Activated T-helper 2 cell treated with anti-CD3 and anti-CD28 coated beads, Interferon-gamma antibody, Interleukin-2, Interleukin-4, amounts not matched to agents 10 μg/mL and 5 μg/mL and 100 μg/mL, durations not matched to agents 14 hours and 24 hours and 36 hours (primary cell): ENCODE measurements at regions not wholly inside any gene's neighbourhood (a gene's known extent, or its start where the extent isn't known, plus 50 kb on each side); places are given as distances from the start of the nearest gene placed in this dataset.
"Not testable (repeated sequence)": the region's sequence is repeated elsewhere in the genome, so short reads cannot be mapped to it uniquely, and the experiment has no call there.

Experiments
- DNase-seq: peaks from one replicate; pipeline ENCODE4 v3.0.0; 2021; ENCODE audit warnings: low spot score
- H3K27ac Mint-ChIP-seq: one replicate; pipeline ENCODE4 v1.8.0; 2021; ENCODE audit warnings: mixed read lengths
- H3K27me3 Mint-ChIP-seq: one replicate; pipeline ENCODE4 v1.8.0; 2021; ENCODE audit warnings: low read depth, mixed read lengths
- H3K36me3 Mint-ChIP-seq: one replicate; pipeline ENCODE4 v1.8.0; 2021; ENCODE audit warnings: low read depth, mixed read lengths
- H3K4me1 Mint-ChIP-seq: one replicate; pipeline ENCODE4 v1.8.0; 2021; ENCODE audit warnings: low read depth, mixed read lengths
- H3K4me3 Mint-ChIP-seq: one replicate; pipeline ENCODE4 v1.8.0; 2021; ENCODE audit warnings: low read depth, mild to moderate bottlenecking, moderate library complexity, mixed read lengths
- H3K9me3 Mint-ChIP-seq: one replicate; pipeline ENCODE4 v1.8.0; 2021; ENCODE audit warnings: mixed read lengths
- intact Hi-C: fragments of 100-400 bp; cut with micrococcal nuclease; formaldehyde crosslinking; loops from one replicate; pipeline ENCODE4 v1.15.1; 2023

- Mint-ChIP-seq H3K9me3 (peaks cover 17% of the 10 kb centered on the region), H3K27me3 (no peaks in the 10 kb centered on the region), H3K27ac (no peak overlapping the region), H3K4me1 (no peaks in the 10 kb centered on the region), H3K4me3 (no peak overlapping the region), H3K36me3 (no peaks in the 10 kb centered on the region)
- no peak for DNase-seq
- intact Hi-C loops: no loop called here
These were observed 443.4 kb upstream of the ISX start for GRCh38 chr22:34622602-34623001.

- no peak overlapping the region for H3K27ac Mint-ChIP-seq
- H3K27me3 Mint-ChIP-seq: no peaks in the 10 kb centered on the region
- no peak for DNase-seq
- no peaks in the 10 kb centered on the region for H3K4me1 Mint-ChIP-seq
- intact Hi-C loops: no loop called here
- H3K9me3 Mint-ChIP-seq: peaks cover 20% of the 10 kb centered on the region
- no peak overlapping the region for H3K4me3 Mint-ChIP-seq
- no peaks in the 10 kb centered on the region for H3K36me3 Mint-ChIP-seq
These were observed 442.4 kb upstream of the ISX start for GRCh38 chr22:34623580-34623979.

DNA sequence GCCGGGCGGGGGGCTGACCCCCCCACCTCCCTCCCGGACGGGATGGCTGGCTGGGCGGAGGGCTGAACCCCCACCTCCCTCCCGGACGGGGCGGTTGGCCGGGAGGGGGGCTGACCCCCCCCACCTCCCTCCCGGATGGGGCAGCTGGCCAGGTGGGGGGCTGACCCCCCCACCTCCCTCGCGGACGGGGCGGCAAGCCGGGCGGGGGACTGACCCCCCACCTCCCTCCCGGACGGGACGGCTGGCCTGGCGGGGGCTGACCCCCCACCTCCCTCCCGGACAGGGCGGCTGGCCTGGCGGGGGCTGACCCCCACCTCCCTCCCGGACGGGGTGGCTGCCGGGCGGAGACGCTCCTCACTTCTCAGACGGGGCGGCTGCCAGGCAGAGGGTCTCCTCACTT is 440.1 kb upstream of the ISX start:
- intact Hi-C loops, DNase-seq, H3K27me3 Mint-ChIP-seq, H3K36me3 Mint-ChIP-seq, H3K27ac Mint-ChIP-seq, H3K4me1 Mint-ChIP-seq, H3K4me3 Mint-ChIP-seq: not testable (repeated sequence)
- peaks cover 30% of the 10 kb centered on the region for H3K9me3 Mint-ChIP-seq

GRCh38 chr22:34638128-34638527 is 427.8 kb upstream of the ISX start:
- H3K9me3 Mint-ChIP-seq: peaks cover 16% of the 10 kb centered on the region
- H3K27me3 Mint-ChIP-seq: no peaks in the 10 kb centered on the region
- intact Hi-C loops: no loop called here
- no peaks in the 10 kb centered on the region for H3K36me3 Mint-ChIP-seq
- no peak overlapping the region for H3K4me3 Mint-ChIP-seq
- H3K4me1 Mint-ChIP-seq: no peaks in the 10 kb centered on the region
- no peak overlapping the region for H3K27ac Mint-ChIP-seq
- no peak for DNase-seq

- H3K4me1 Mint-ChIP-seq: no peaks in the 10 kb centered on the region
- no peak overlapping the region for H3K4me3 Mint-ChIP-seq
- no peak overlapping the region for H3K27ac Mint-ChIP-seq
- peaks cover 16% of the 10 kb centered on the region for H3K9me3 Mint-ChIP-seq
- H3K36me3 Mint-ChIP-seq: no peaks in the 10 kb centered on the region
- no peaks in the 10 kb centered on the region for H3K27me3 Mint-ChIP-seq
- intact Hi-C loops: no loop called here
- DNase-seq: no peak
These were observed 426.0 kb upstream of the ISX start for GRCh38 chr22:34639911-34640310.

DNA sequence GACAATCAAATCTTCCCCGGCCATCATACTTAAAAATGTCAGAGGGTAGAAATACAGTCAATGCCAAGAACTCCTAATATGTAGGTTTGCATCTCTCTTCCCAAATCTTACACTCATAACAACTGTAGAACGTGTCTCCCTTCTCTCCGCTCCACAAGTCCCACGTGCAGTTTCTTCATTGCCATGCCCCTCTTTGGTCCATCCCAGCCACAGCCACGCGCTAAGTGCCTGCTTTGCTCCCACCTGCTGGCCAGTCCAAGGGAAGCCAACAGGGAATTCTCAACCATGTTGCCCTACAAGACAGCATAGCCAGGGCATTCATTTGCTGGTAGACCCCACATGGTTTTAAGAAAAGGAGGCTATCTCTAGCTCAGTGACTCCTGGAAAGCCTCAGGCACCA is 420.6 kb upstream of the ISX start:
- no peak overlapping the region for H3K4me3 Mint-ChIP-seq
- no peak for DNase-seq
- H3K36me3 Mint-ChIP-seq: no peaks in the 10 kb centered on the region
- peaks cover under 1% of the 10 kb centered on the region for H3K9me3 Mint-ChIP-seq
- no peaks in the 10 kb centered on the region for H3K27me3 Mint-ChIP-seq
- H3K4me1 Mint-ChIP-seq: no peaks in the 10 kb centered on the region
- intact Hi-C loops: no loop called here
- no peak overlapping the region for H3K27ac Mint-ChIP-seq

GRCh38 chr22:34669001-34669400 is 397.0 kb upstream of the ISX start:
- DNase-seq: no peak
- peaks cover 15% of the 10 kb centered on the region for H3K9me3 Mint-ChIP-seq
- no peak overlapping the region for H3K27ac Mint-ChIP-seq
- no peaks in the 10 kb centered on the region for H3K4me1 Mint-ChIP-seq
- no peak overlapping the region for H3K4me3 Mint-ChIP-seq
- H3K27me3 Mint-ChIP-seq: no peaks in the 10 kb centered on the region
- intact Hi-C loops: no loop called here
- no peaks in the 10 kb centered on the region for H3K36me3 Mint-ChIP-seq

DNA sequence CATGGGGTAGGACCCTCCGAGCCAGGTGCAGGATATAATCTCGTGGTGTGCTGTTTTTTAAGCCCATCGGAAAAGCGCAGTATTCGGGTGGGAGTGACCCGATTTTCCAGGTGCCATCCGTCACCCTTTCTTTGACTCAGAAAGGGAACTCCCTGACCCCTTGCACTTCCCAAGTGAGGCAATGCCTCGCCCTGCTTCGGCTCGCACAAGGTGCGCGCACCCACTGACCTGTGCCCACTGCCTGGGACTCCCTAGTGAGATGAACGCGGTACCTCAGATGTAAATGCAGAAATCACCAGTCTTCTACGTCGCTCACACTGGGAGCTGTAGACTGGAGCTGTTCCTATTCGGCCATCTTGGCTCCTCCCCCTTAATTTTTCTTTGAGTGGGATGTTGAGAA is 382.9 kb upstream of the ISX start:
- H3K36me3 Mint-ChIP-seq, H3K27ac Mint-ChIP-seq, DNase-seq, H3K4me3 Mint-ChIP-seq, H3K27me3 Mint-ChIP-seq, H3K9me3 Mint-ChIP-seq, intact Hi-C loops, H3K4me1 Mint-ChIP-seq: not testable (repeated sequence)

DNA sequence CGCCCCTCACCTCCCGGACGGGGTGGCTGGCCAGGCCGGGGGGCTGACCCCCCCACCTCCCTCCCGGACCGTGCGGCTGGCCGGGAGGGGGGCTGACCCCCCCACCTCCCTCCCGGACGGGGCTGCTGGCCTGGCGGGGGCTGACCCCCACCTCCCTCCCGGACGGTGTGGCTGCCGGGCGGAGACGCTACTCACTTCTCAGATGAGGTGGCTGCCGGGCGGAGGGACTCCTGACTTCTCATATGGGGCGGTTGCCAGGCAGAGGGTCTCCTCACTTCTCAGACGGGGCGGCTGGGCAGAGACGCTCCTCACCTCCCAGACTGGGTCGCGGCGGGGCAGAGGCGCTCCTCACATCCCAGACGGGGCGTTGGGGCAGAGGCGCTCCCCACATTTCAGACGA is 381.7 kb upstream of the ISX start:
- H3K9me3 Mint-ChIP-seq, intact Hi-C loops, DNase-seq, H3K4me3 Mint-ChIP-seq, H3K4me1 Mint-ChIP-seq, H3K27me3 Mint-ChIP-seq, H3K36me3 Mint-ChIP-seq, H3K27ac Mint-ChIP-seq: not testable (repeated sequence)

- H3K4me1 Mint-ChIP-seq: no peaks in the 10 kb centered on the region
- intact Hi-C loops: no loop called here
- H3K36me3 Mint-ChIP-seq: no peaks in the 10 kb centered on the region
- peaks cover 15% of the 10 kb centered on the region for H3K9me3 Mint-ChIP-seq
- H3K27ac Mint-ChIP-seq: no peak overlapping the region
- no peak overlapping the region for H3K4me3 Mint-ChIP-seq
- DNase-seq: no peak
- H3K27me3 Mint-ChIP-seq: no peaks in the 10 kb centered on the region
These were observed 378.8 kb upstream of the ISX start for GRCh38 chr22:34687116-34687515.

DNA sequence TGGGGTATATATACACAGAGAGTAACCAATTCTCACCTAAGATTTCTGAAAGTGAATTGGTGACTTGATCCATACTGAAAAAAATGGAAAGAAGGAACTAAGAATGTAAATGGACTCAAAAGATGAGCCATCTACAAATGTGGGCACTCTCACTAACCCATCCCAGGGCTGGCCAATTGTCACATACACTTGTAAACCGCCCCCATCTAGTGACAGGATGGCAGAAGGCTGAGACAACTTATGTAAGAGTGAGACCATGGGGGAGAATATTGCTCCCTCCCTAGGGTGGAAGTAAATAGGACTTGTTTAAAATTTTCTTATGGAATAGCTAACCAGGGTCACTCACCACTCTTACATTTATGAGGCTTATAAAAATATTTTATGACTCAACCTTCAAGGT is 377.1 kb upstream of the ISX start:
- no peaks in the 10 kb centered on the region for H3K4me1 Mint-ChIP-seq
- intact Hi-C loops: no loop called here
- peaks cover 22% of the 10 kb centered on the region for H3K9me3 Mint-ChIP-seq
- no peak overlapping the region for H3K4me3 Mint-ChIP-seq
- H3K27ac Mint-ChIP-seq: no peak overlapping the region
- H3K36me3 Mint-ChIP-seq: no peaks in the 10 kb centered on the region
- H3K27me3 Mint-ChIP-seq: no peaks in the 10 kb centered on the region
- no peak for DNase-seq

DNA sequence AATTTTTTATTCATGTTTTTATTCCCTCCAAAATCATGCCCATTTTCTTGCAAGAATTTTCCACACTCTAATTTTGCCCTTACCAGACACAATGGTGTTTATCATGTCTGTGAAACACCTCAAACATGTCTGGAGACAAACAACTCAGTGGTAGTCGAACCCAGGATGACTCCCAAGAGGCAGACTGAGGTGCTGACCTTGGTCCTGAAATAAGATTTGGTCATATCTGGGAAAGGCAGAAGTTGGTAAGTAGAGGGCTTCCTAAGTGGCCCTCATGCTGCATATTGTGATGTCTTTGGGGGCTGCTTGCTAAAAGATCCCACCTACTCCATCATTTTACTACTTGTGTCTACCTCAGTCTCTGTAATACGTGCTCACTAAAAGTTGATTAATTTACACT is 369.4 kb upstream of the ISX start:
- intact Hi-C loops: no loop called here
- H3K4me1 Mint-ChIP-seq: no peaks in the 10 kb centered on the region
- DNase-seq: no peak
- H3K27me3 Mint-ChIP-seq: no peaks in the 10 kb centered on the region
- no peak overlapping the region for H3K27ac Mint-ChIP-seq
- no peak overlapping the region for H3K4me3 Mint-ChIP-seq
- H3K9me3 Mint-ChIP-seq: peaks cover 50% of the 10 kb centered on the region
- H3K36me3 Mint-ChIP-seq: no peaks in the 10 kb centered on the region

DNA sequence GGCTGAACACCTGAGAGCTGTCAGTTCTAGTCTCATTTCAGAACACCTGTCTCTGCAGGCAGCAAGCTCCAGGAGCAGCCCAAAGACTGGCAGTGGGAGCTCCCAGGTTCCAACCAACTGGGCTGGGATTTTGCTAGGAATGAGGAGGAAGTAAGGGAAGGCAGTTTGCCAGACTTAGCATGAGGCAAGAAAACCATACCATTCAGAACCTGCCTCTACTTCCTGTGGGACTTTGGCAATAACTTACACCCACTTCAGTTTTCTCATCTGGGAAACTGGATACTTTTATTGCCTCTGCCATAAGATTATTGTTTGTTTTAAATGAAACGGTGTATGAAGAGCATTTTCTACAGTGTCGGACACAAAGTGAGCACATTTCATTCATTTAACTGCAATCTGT is 363.7 kb upstream of the ISX start:
- Mint-ChIP-seq H3K4me1 (no peaks in the 10 kb centered on the region), H3K9me3 (peaks cover 34% of the 10 kb centered on the region), H3K27me3 (no peaks in the 10 kb centered on the region), H3K36me3 (no peaks in the 10 kb centered on the region), H3K4me3 (no peak overlapping the region), H3K27ac (no peak overlapping the region)
- no peak for DNase-seq
- intact Hi-C loops: no loop called here

DNA sequence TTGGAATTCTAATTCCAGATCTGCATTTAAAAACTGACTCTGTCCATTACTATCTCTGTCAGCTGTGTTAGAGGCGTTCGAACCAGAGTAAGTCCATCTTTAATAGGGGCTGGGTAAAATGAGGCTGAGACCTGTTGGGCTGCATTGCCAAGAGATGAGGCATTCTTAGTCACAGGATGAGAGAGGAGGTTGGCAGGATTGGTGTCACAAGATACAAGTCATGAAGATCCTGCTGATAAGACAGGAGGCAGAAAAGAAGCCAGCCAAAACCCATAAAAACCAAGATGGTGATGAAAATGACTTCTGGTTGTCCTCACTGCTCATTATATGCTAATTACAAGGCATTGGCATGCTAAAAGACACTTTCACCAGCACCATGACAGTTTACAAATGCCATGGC is 356.3 kb upstream of the ISX start:
- no peak for DNase-seq
- Mint-ChIP-seq H3K4me1 (no peaks in the 10 kb centered on the region), H3K27me3 (no peaks in the 10 kb centered on the region), H3K27ac (no peak overlapping the region), H3K9me3 (peaks cover 32% of the 10 kb centered on the region), H3K36me3 (no peaks in the 10 kb centered on the region), H3K4me3 (no peak overlapping the region)
- intact Hi-C loops: no loop called here
